Lower lobe of right lung (tissue), 2 donors: ENCODE measurements at regions not wholly inside any gene's neighbourhood (a gene's known extent, or its start where the extent isn't known, plus 50 kb on each side); places are given as distances from the start of the nearest gene placed in this dataset.

ENCODE experiments used
- ATAC-seq, 2 donors: fragments of 200-7000 bp; cut with Tn5 transposase; one replicate each; pipeline ENCODE4 v1.9.1; 2020 to 2022; ENCODE audit warnings: mild to moderate bottlenecking in 2 of 2, moderate library complexity in 2 of 2
- DNase-seq: peaks from one replicate; pipeline ENCODE4 v3.0.0-alpha.2; 2020
- H3K27ac ChIP-seq: fragments of 200-600 bp; one replicate; pipeline ENCODE4 v1.8.0; 2022
- H3K27me3 ChIP-seq: fragments of 200-600 bp; one replicate; pipeline ENCODE4 v1.8.0; 2022; ENCODE audit warnings: low read depth
- H3K36me3 ChIP-seq: fragments of 200-600 bp; one replicate; pipeline ENCODE4 v1.8.0; 2022; ENCODE audit warnings: mild to moderate bottlenecking
- H3K4me1 ChIP-seq: fragments of 200-600 bp; one replicate; pipeline ENCODE4 v1.8.0; 2022
- H3K4me3 ChIP-seq: fragments of 200-600 bp; one replicate; pipeline ENCODE4 v1.8.0; 2022; ENCODE audit warnings: mild to moderate bottlenecking
- H3K9me3 ChIP-seq: fragments of 200-600 bp; one replicate; pipeline ENCODE4 v1.8.0; 2022
- intact Hi-C: fragments of 100-400 bp; cut with DNase I; formaldehyde crosslinking; loops from one replicate; pipeline ENCODE4 v1.11.0; 2022
- TF ChIP-seq, protein P1 (sequence below): fragments of 200-600 bp; IDR thresholded peaks from one replicate; pipeline ENCODE4 v1.8.0; 2022; ENCODE audit warnings: antibody characterized with exemption, mild to moderate bottlenecking
- donor health status: DM: no; HTN: yes; CAD: no; lungs with severe emphysema.

DNA sequence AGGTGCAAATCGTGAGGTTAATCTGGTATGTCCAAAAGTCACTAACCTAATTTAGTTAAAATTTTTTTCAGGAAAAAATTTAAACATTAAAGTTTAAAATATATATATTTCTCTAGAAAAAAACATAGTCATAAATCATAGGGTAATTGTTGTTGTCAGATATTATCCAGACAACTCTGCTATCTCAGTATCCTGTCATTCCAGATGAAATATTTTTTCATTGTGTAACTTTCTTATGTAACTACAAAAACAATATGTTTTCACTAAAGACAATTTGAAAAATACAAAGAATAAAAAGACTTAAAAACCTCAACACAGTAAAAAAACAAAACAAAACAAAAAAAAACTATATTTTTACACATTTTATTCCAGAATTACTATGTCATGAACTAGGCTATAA lies 57.6 kb downstream of the TENT5A start:
- Histone ChIP-seq H3K27me3 (no peaks in the 10 kb centered on the region), H3K4me3 (no peak overlapping the region), H3K36me3 (no peaks in the 10 kb centered on the region), H3K9me3 (no peaks in the 10 kb centered on the region), H3K4me1 (no peaks in the 10 kb centered on the region), H3K27ac (no peak overlapping the region)
- DNase-seq = no peak
- intact Hi-C loops = no loop called here
- TF ChIP-seq, protein P1, sequence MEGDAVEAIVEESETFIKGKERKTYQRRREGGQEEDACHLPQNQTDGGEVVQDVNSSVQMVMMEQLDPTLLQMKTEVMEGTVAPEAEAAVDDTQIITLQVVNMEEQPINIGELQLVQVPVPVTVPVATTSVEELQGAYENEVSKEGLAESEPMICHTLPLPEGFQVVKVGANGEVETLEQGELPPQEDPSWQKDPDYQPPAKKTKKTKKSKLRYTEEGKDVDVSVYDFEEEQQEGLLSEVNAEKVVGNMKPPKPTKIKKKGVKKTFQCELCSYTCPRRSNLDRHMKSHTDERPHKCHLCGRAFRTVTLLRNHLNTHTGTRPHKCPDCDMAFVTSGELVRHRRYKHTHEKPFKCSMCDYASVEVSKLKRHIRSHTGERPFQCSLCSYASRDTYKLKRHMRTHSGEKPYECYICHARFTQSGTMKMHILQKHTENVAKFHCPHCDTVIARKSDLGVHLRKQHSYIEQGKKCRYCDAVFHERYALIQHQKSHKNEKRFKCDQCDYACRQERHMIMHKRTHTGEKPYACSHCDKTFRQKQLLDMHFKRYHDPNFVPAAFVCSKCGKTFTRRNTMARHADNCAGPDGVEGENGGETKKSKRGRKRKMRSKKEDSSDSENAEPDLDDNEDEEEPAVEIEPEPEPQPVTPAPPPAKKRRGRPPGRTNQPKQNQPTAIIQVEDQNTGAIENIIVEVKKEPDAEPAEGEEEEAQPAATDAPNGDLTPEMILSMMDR = no peak
- ATAC-seq = no peak

DNA sequence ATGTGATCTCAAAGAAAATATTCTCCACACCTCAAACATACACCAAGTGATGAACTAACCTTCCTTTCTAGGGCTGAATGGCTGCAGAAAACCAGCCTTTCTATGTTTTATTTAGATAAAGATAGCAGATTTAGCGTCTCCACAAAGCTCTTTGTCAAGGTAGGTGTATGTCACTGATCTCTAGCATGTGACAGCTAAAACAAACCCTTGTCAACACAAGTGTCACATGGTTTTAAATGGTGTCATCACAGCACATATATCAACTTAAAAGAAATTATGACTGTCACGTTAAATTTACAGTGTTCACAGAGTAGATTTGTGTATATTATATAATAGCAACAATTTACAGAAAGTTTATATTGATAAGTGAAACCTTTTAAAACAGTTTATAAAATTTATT lies 58.3 kb downstream of the TENT5A start:
- DNase-seq = no peak
- intact Hi-C loops = no loop called here
- H3K4me3 ChIP-seq = no peak overlapping the region
- no peak overlapping the region for H3K27ac ChIP-seq
- no peaks in the 10 kb centered on the region for H3K27me3 ChIP-seq
- no peaks in the 10 kb centered on the region for H3K36me3 ChIP-seq
- no peaks in the 10 kb centered on the region for H3K9me3 ChIP-seq
- no peak for ATAC-seq
- no peaks in the 10 kb centered on the region for H3K4me1 ChIP-seq
- TF ChIP-seq, protein P1 = no peak

DNA sequence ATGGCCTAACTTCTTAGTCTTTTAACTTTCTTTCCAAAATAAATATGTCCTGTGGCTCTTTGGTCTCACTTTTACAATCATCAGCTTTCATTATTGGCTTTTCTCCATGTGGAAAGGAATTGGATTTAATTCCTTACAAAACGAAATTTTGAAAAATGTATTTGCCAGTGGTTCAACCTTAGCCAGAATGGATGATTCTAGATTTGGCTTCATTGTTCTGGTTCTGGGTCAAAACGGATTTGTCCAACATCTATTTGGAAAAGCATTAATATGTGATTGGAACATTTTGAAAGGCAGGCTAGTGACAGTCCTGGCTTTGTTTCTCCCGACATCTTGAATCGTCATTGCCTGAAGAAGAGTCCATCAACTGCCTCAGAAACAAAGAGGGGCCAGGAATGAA lies 59.2 kb downstream of the TENT5A start:
- H3K4me1 ChIP-seq = no peaks in the 10 kb centered on the region
- intact Hi-C loops = no loop called here
- no peak for DNase-seq
- H3K36me3 ChIP-seq = no peaks in the 10 kb centered on the region
- TF ChIP-seq, protein P1 = no peak
- H3K9me3 ChIP-seq = no peaks in the 10 kb centered on the region
- H3K27ac ChIP-seq = no peak overlapping the region
- no peak overlapping the region for H3K4me3 ChIP-seq
- H3K27me3 ChIP-seq = no peaks in the 10 kb centered on the region
- no peak for ATAC-seq

DNA sequence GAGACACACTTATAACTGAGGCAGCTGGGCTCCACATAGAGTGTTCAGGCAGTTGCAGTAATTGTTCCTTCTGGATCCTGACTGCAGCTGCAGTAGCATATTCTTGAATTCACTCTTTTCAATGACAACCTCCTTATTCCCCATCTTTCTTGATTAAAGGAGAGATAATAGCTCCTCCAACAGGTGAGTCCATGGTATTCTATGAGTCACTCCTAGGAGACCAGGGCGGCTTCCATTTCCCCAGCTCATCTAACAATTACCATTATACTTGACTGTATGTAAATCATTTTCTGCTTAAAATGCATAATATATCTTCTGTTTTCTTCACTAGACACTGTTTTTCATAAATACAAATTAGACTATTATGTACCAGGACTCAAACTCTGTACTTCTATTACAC lies 62.4 kb downstream of the TENT5A start:
- DNase-seq = no peak
- Histone ChIP-seq H3K27ac (no peak overlapping the region), H3K4me3 (no peak overlapping the region), H3K27me3 (no peaks in the 10 kb centered on the region), H3K9me3 (no peaks in the 10 kb centered on the region), H3K4me1 (no peaks in the 10 kb centered on the region), H3K36me3 (no peaks in the 10 kb centered on the region)
- TF ChIP-seq, protein P1 = no peak
- intact Hi-C loops = no loop called here
- no peak for ATAC-seq

DNA sequence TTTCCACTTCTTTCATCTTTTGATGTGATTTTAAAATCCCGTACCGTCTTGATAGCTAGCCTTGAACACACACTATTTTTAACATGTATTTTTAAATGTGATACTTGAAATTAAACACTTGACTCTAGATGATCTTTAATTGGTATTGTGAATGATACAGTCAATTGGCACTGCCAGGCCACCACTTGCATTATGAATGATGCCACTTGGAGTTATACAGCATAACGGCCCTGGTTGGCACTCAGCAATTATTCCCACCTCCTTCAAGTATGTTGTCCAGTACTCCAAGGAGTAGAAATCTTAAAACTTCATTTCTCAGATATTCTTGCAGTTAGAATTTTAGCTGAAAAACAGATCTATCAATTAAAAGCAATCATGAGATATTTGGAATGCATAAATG lies 62.9 kb downstream of the TENT5A start:
- TF ChIP-seq, protein P1 = no peak
- H3K9me3 ChIP-seq = no peaks in the 10 kb centered on the region
- no peak for ATAC-seq

DNA sequence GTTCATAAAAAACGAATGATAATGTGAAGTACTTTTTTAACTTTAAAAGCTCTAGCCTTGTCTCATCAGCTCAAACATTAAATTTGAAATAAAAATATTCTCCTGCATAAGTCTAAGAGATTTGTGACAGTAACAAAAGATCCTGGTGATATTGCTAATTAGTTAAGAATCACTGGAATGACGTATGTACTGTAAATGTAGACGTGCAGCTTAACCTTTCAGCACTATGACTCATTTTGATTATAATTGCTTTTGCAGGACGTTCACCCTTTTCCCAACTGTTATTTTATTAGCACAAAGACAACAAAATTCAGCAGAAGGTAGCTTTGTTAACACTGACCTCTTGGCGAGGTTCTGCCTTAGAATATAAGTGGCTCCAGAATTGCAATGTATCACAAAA lies 68.6 kb downstream of the TENT5A start:
- DNase-seq = no peak
- TF ChIP-seq, protein P1 = no peak
- H3K27me3 ChIP-seq = no peaks in the 10 kb centered on the region
- no peaks in the 10 kb centered on the region for H3K4me1 ChIP-seq
- no peaks in the 10 kb centered on the region for H3K9me3 ChIP-seq
- H3K27ac ChIP-seq = no peak overlapping the region
- H3K4me3 ChIP-seq = no peak overlapping the region
- H3K36me3 ChIP-seq = no peaks in the 10 kb centered on the region
- ATAC-seq = no peak
- intact Hi-C loops = no loop called here

More for the DNA sequence above, 62.9 kb downstream of the TENT5A start:
- H3K27me3 ChIP-seq = no peaks in the 10 kb centered on the region
- intact Hi-C loops = no loop called here
- H3K4me3 ChIP-seq = no peak overlapping the region
- H3K4me1 ChIP-seq = no peaks in the 10 kb centered on the region
- H3K36me3 ChIP-seq = no peaks in the 10 kb centered on the region
- H3K27ac ChIP-seq = no peak overlapping the region
- no peak for DNase-seq
